WERI-Rb-1 (cell line): ENCODE measurements at regions not wholly inside any gene's neighbourhood (a gene's known extent, or its start where the extent isn't known, plus 50 kb on each side); places are given as distances from the start of the nearest gene placed in this dataset.

Source experiments
- DNase-seq: peaks from one replicate; pipeline ENCODE4 v3.0.0-alpha.2; 2020
- H3K27ac ChIP-seq: fragments of 250-450 bp; sonication (Bioruptor Pico); 2 replicates; pipeline ENCODE4 v1.5.1; 2020; ENCODE audit warnings: mild to moderate bottlenecking, moderate library complexity
- H3K27me3 ChIP-seq: fragments of 250-450 bp; sonication (Bioruptor Pico); 2 replicates; pipeline ENCODE4 v1.5.1; 2021; ENCODE audit warnings: mild to moderate bottlenecking, low read depth, moderate library complexity; ENCODE audit not compliant: insufficient read depth, severe bottlenecking
- H3K36me3 ChIP-seq: fragments of 250-450 bp; sonication (Bioruptor Pico); 2 replicates; pipeline ENCODE4 v1.5.1; 2020; ENCODE audit warnings: mild to moderate bottlenecking, moderate library complexity
- H3K4me3 ChIP-seq: 2 replicates; pipeline ENCODE4 v1.5.1; 2011; ENCODE audit warnings: low read depth, mild to moderate bottlenecking, control low read depth, low read length
- H3K9me3 ChIP-seq: fragments of 250-450 bp; sonication (Bioruptor Pico); 2 replicates; pipeline ENCODE4 v1.5.1; 2021; ENCODE audit warnings: mild to moderate bottlenecking, moderate library complexity; ENCODE audit not compliant: severe bottlenecking
- TF ChIP-seq, protein P1 (sequence below): IDR thresholded peaks from 2 replicates; pipeline ENCODE4 v1.5.1; 2011; ENCODE audit warnings: low read depth, mild to moderate bottlenecking, control low read depth, inconsistent platforms, low read length

DNA sequence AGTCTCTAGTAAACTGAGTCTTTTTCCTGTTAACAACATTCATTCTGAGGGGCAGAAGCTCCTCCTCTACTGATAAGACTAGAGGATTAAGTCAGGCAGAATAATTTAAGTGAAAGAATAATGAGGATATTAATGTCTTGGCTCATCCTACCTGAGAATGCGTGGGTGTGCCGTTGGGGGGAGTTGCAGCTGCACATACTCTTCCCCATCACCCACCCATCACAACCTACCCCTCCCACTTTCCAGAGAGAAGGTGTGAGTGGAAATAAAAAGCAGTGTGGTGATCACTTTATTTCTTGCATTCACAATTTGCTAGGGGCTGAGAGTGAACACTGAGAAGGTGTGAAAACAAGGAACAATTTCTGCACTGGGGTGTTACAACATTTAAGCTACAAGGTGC lies 146.8 kb upstream of the MAGI3 start:
- Histone ChIP-seq H3K27me3 (no peaks in the 10 kb centered on the region), H3K36me3 (no peaks in the 10 kb centered on the region), H3K27ac (no peak overlapping the region), H3K4me3 (no peak overlapping the region), H3K9me3 (no peaks in the 10 kb centered on the region)
- TF ChIP-seq, protein P1, sequence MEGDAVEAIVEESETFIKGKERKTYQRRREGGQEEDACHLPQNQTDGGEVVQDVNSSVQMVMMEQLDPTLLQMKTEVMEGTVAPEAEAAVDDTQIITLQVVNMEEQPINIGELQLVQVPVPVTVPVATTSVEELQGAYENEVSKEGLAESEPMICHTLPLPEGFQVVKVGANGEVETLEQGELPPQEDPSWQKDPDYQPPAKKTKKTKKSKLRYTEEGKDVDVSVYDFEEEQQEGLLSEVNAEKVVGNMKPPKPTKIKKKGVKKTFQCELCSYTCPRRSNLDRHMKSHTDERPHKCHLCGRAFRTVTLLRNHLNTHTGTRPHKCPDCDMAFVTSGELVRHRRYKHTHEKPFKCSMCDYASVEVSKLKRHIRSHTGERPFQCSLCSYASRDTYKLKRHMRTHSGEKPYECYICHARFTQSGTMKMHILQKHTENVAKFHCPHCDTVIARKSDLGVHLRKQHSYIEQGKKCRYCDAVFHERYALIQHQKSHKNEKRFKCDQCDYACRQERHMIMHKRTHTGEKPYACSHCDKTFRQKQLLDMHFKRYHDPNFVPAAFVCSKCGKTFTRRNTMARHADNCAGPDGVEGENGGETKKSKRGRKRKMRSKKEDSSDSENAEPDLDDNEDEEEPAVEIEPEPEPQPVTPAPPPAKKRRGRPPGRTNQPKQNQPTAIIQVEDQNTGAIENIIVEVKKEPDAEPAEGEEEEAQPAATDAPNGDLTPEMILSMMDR = no peak
- no peak for DNase-seq

DNA sequence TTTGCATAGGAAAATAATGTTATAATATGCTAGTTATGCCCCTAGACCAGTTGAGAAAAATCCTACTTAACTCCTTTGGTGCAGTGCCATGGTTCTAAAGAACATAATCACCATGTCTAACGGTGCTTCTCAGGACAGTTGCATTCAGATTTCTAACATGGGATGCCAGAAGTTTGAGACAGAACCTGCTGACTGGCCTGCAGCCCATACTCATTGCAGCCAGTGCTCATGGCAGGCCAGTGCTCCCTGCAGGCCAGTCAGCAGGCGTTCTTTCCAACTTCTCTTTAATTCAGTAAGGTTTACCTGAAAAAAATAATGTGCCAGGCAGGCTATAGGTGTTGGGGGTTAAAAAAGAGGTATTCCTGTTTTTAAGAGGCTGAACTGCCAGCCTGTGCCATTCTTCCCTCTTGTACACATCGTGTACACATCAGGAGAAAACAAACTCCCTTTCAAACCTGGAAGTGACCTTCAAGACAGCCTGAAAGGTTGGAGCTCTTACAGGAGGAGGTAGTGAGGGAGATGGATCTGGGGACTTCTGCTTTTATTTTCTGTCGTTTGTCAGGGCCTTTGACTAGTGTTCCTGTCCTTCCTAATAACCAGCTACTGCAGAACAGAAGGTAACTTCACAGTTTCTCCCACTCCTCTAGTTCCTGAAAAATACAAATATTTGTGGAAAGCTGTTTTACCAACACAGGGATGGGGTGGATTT lies 146.0 kb upstream of the MAGI3 start:
- TF ChIP-seq, protein P1 = no peak
- peaks cover 2% of the 10 kb centered on the region for H3K27me3 ChIP-seq
- H3K4me3 ChIP-seq = no peak overlapping the region
- H3K9me3 ChIP-seq = no peaks in the 10 kb centered on the region
- no peak for DNase-seq
- no peaks in the 10 kb centered on the region for H3K36me3 ChIP-seq
- no peak overlapping the region for H3K27ac ChIP-seq

DNA sequence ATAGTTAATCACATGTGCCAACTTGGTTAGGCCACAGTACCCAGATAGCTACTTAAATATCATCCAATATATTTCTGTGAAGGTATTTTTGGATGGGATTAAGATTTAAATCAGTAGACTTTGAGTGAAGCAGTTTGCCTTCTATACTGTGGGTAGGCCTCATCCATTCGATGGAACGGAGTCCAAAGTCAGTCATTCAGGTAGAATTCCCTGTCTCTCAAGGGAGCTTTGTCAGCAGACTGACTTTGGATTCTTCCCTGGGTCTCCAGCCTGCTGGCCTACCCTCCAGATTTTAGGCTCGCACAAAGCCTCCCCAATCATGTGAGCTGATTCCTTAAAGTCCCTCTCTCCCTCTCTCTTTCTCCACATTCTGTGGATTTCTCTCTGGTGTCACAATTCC lies 145.1 kb upstream of the MAGI3 start:
- Histone ChIP-seq H3K36me3 (no peaks in the 10 kb centered on the region), H3K9me3 (no peaks in the 10 kb centered on the region), H3K4me3 (no peak overlapping the region), H3K27me3 (peaks cover 9% of the 10 kb centered on the region), H3K27ac (no peak overlapping the region)
- DNase-seq = no peak
- TF ChIP-seq, protein P1 = no peak

DNA sequence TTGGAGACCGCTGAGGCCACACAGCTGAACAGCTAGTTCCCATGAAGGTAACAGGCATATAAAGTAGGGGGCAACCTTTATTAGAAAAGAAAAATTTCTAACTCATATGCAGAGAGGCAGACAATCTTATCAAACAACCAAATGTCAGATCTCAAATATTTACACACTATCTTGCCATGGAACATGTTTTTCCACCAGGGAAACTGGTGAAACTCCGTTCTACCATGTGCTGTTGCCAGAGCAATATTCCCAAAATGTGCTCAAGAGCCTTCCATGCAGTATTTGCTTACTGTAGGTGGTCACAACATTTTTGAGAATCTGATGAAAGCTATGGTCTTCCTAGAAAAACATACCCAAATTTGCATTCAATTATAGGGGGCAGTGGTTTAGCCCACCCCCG lies 143.4 kb upstream of the MAGI3 start:
- no peak overlapping the region for H3K27ac ChIP-seq
- DNase-seq = no peak
- H3K36me3 ChIP-seq = no peaks in the 10 kb centered on the region
- no peaks in the 10 kb centered on the region for H3K9me3 ChIP-seq
- TF ChIP-seq, protein P1 = no peak
- peaks cover 21% of the 10 kb centered on the region for H3K27me3 ChIP-seq
- no peak overlapping the region for H3K4me3 ChIP-seq

DNA sequence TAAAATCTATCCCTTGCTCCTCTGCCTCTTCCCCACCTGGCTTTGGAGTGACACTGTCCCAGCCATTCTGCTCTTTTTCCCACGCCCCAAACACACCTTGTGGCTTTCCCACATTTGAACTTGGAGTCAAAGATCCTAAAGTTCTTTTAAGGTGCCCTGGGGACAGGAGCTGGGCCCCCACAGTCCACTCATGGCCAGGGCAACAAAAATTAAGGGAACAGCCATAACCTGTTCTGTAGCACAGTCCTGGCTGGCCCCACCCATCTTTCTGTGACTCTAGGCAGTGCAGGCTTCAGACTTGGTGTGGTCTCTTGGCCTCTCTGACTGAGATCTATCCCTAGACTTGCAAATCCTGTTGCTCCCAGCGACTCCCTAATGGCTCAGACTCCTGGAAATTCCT lies 143.0 kb upstream of the MAGI3 start:
- DNase-seq = no peak
- H3K27me3 ChIP-seq = peaks cover 21% of the 10 kb centered on the region
- no peaks in the 10 kb centered on the region for H3K36me3 ChIP-seq
- no peak overlapping the region for H3K27ac ChIP-seq
- H3K4me3 ChIP-seq = no peak overlapping the region
- no peaks in the 10 kb centered on the region for H3K9me3 ChIP-seq
- TF ChIP-seq, protein P1 = no peak

DNA sequence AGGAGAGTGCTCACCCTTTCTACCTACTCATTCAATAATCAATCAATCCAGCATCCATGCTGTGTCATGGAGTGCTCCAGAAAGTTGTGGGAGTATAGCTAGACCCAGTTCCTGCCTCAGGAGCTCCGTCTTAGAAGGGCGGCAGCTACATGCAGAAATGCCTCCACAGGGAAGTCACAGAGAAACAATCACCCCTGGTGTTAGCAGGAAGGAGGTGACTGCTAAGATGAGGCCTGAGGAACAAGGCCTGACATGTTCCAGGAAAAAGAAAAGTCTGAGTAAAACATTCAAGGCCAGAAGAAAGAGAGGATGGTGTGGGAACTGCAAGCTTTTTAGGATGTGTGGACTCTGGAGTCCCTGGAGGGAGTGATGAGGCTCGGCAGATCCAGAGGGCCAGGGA lies 142.5 kb upstream of the MAGI3 start:
- no peak overlapping the region for H3K4me3 ChIP-seq
- no peaks in the 10 kb centered on the region for H3K36me3 ChIP-seq
- H3K27ac ChIP-seq = no peak overlapping the region
- H3K9me3 ChIP-seq = no peaks in the 10 kb centered on the region
- H3K27me3 ChIP-seq = peaks cover 23% of the 10 kb centered on the region
- DNase-seq = no peak
- TF ChIP-seq, protein P1 = no peak
